Type B pancreatic cell (in vitro differentiated cells): ENCODE measurements at regions not wholly inside any gene's neighbourhood (a gene's known extent, or its start where the extent isn't known, plus 50 kb on each side); places are given as distances from the start of the nearest gene placed in this dataset.

Experiments
- DNase-seq: peaks from one replicate; pipeline ENCODE4 v3.0.0; 2021; ENCODE audit warnings: mixed read lengths; ENCODE audit not compliant: unreplicated experiment; ENCODE audit errors: extremely low spot score
- H3K27ac Mint-ChIP-seq: 2 replicates; pipeline ENCODE4 v1.8.0; 2021; ENCODE audit warnings: mild to moderate bottlenecking, mixed read lengths
- H3K27me3 Mint-ChIP-seq: 2 replicates; pipeline ENCODE4 v1.8.0; 2021; ENCODE audit warnings: mixed read lengths
- H3K36me3 Mint-ChIP-seq: 2 replicates; pipeline ENCODE4 v1.8.0; 2021; ENCODE audit warnings: mixed read lengths
- H3K4me1 Mint-ChIP-seq: one replicate; pipeline ENCODE4 v1.8.0; 2021; ENCODE audit warnings: mixed read lengths; ENCODE audit not compliant: unreplicated experiment
- H3K4me3 Mint-ChIP-seq: 2 replicates; pipeline ENCODE4 v1.8.0; 2021; ENCODE audit warnings: mild to moderate bottlenecking, mixed read lengths
- H3K9me3 Mint-ChIP-seq: 2 replicates; pipeline ENCODE4 v1.8.0; 2021; ENCODE audit warnings: mixed read lengths
- TF ChIP-seq, protein P1 (sequence below): fragments of 200-600 bp; sonication (generic); conservative IDR thresholded peaks from 2 replicates; pipeline ENCODE4 v1.5.0; 2021; ENCODE audit warnings: antibody characterized with exemption, mild to moderate bottlenecking

DNA sequence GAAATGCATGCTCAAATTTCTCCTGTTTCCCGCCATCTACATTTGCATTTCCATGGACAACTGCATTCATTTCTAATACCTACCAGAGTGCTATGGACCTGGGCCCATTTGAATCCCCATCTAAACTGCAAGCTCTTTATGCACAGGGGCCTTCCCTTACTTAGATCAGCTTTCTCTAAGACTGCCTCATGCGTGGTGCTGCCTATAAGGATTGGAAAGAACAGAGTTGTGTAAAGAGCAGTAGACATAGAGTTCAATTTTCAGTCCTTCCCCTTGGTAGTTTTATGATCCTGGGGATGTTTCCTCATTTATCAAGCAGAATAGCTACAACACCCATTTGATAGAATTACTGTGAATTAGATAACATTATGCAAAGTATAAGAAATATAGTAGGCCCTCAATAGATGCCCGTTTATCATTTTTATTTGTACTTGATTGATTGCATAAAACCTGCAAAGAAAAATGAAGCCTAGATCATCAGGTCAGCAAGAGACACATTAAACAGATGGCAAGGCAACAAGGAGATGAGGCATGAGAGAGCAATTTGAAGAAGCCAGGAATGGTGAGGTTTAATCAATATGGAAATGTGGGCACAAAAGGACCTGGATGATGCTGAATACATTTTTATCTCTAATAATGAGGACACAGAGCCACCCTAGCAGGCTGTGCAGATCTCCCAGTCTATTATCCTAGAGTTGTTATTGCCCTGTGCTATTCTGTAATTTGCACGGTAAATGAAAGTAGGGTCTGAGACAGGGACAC is 359.7 kb downstream of the FAM181B start:
- DNase-seq: no peak
- Mint-ChIP-seq H3K4me3 (no peak overlapping the region), H3K27me3 (no peaks in the 10 kb centered on the region), H3K27ac (no peak overlapping the region), H3K4me1 (no peaks in the 10 kb centered on the region), H3K9me3 (no peaks in the 10 kb centered on the region), H3K36me3 (no peaks in the 10 kb centered on the region)
- TF ChIP-seq, protein P1, sequence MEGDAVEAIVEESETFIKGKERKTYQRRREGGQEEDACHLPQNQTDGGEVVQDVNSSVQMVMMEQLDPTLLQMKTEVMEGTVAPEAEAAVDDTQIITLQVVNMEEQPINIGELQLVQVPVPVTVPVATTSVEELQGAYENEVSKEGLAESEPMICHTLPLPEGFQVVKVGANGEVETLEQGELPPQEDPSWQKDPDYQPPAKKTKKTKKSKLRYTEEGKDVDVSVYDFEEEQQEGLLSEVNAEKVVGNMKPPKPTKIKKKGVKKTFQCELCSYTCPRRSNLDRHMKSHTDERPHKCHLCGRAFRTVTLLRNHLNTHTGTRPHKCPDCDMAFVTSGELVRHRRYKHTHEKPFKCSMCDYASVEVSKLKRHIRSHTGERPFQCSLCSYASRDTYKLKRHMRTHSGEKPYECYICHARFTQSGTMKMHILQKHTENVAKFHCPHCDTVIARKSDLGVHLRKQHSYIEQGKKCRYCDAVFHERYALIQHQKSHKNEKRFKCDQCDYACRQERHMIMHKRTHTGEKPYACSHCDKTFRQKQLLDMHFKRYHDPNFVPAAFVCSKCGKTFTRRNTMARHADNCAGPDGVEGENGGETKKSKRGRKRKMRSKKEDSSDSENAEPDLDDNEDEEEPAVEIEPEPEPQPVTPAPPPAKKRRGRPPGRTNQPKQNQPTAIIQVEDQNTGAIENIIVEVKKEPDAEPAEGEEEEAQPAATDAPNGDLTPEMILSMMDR: no peak

GRCh38 chr11:82365351-82365750 is 368.3 kb downstream of the FAM181B start:
- no peaks in the 10 kb centered on the region for H3K4me1 Mint-ChIP-seq
- H3K36me3 Mint-ChIP-seq: no peaks in the 10 kb centered on the region
- H3K9me3 Mint-ChIP-seq: no peaks in the 10 kb centered on the region
- TF ChIP-seq, protein P1: no peak
- peaks cover 6% of the 10 kb centered on the region for H3K27me3 Mint-ChIP-seq
- DNase-seq: no peak
- no peak overlapping the region for H3K27ac Mint-ChIP-seq
- H3K4me3 Mint-ChIP-seq: no peak overlapping the region

DNA sequence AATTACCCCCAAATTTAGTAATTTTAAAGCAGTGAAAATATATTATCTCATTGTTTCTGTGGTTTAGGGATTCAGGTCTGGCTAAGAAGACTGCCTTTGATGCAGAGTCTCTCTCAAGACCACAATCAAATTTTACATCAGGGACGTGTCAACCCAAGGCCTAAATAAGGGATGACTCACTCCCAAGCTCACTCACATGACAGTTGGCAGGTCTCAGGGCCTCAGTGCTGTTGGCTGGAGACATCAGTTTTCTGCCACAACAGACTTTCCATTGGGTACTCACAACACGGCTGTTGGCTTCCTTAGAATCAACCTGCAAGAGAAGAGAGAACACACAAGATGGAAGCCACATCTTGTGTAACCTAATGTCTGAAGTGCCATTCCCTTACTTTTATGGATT is 377.3 kb downstream of the FAM181B start:
- DNase-seq: no peak
- H3K9me3 Mint-ChIP-seq: no peaks in the 10 kb centered on the region
- no peaks in the 10 kb centered on the region for H3K27me3 Mint-ChIP-seq
- H3K27ac Mint-ChIP-seq: no peak overlapping the region
- TF ChIP-seq, protein P1: no peak
- H3K4me3 Mint-ChIP-seq: no peak overlapping the region
- no peaks in the 10 kb centered on the region for H3K36me3 Mint-ChIP-seq
- no peaks in the 10 kb centered on the region for H3K4me1 Mint-ChIP-seq

DNA sequence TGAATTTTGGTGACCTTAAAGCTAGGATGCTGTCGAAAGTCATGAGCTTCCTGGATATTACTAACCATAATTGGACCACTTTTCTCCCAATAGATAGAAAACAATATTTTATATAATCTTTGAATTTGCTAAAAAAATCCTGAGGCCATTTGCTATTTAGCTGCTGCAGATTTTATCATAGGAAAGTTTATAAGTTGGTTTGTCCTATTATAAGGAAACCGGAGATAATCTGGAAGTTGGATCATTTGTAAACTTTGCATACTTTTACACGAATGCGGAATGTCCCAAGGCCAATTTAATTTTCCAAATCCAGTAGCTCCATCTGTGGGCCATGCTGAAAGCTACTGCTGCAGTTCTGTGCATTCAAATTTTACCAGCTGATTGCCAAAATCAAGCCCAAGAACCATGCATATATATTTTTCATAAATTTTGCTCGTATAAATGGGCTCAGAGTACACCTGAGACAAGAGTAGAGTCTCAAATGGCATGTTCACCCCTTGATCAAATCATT is 378.3 kb downstream of the FAM181B start:
- Mint-ChIP-seq H3K9me3 (no peaks in the 10 kb centered on the region), H3K27me3 (no peaks in the 10 kb centered on the region), H3K4me1 (no peaks in the 10 kb centered on the region), H3K4me3 (no peak overlapping the region), H3K27ac (no peak overlapping the region), H3K36me3 (no peaks in the 10 kb centered on the region)
- no peak for DNase-seq
- TF ChIP-seq, protein P1: no peak

DNA sequence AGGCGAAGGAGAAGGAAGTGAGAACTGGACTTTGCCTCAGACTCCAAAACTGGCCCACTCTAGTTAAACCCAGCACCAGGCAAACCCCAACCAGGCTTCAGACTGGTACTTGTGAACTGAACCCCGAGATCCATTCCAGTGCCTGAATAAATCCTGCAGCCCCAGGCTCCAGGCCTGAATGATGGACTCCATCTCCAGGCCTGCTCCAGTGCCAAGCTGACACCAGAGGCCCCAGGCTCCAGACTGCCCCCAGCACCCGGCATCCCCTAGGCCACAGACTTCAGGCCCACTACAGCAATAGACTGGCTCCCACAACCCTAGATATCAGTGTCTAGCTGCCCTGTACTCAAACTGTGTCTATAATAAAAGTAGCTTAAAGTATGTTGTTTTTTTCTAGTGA is 406.8 kb downstream of the FAM181B start:
- Mint-ChIP-seq H3K4me1 (no peaks in the 10 kb centered on the region), H3K27me3 (no peaks in the 10 kb centered on the region), H3K36me3 (no peaks in the 10 kb centered on the region), H3K9me3 (no peaks in the 10 kb centered on the region), H3K27ac (no peak overlapping the region), H3K4me3 (no peak overlapping the region)
- TF ChIP-seq, protein P1: no peak
- no peak for DNase-seq
